Midbrain (tissue), 1 donor: ENCODE measurements at regions not wholly inside any gene's neighbourhood (a gene's known extent, or its start where the extent isn't known, plus 50 kb on each side); places are given as distances from the start of the nearest gene placed in this dataset.
"Not testable (repeated sequence)": the region's sequence is repeated elsewhere in the genome, so short reads cannot be mapped to it uniquely, and the experiment has no call there.

Experiments
- DNase-seq: peaks from one replicate; lab custom pipeline; 2025; lab: John Stamatoyannopoulos, UW

DNA sequence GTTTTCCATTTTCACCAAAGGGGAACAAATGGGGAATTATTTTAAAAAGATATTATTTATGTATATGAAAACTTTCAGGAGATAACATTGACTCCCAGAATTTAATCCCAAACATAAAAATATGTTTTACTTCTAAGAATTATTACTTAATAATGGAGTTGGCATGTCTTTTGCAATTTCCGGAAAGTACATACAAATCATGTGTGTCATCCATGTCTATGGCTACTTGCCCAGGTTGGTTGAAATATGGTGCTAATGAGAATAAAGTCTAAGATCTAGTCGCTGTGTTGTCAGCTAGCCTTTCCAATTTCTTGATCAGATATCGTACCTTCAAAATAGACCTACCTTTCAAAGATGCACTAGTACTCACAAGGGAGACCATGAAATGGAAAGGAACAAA, 1003.2 kb upstream of the PCDH20 start:
- DNase-seq: no peak

DNA sequence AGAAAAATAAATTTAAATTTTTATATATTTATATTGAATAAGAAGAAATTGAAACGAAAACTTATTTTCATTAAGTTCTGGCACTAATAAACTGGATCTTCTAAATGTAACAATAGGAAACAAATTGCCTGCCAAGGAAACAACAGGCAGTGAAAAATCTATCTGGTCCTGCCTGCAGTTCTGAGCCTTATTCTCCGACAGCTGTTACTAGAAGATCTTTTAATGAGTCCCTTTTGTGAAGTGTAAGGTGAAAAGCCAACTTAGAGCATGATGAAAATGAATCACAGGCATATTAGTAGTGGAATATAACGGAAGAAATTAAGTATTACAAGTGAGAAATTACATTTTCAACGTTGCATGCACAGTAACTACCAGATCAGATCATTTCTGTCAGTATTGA, 1002.7 kb upstream of the PCDH20 start:
- DNase-seq: no peak

DNA sequence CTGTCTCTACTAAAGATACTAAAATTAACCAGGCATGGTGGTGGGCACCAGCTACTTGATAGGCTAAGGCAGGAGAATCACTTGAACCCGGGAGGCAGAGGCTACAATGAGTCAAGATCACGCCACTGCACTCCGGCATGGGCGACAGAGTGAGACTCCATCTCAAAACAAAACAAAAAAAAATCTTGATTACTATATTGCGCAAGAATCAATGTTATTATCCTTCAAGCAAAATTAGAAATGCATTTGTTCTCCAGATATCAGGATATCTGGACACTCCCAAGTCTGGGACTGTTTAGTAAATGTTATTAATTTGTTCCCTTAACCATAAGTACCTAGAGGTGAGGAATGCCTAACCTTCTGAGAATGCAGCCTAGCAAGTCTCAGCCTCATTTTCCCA, 992.2 kb upstream of the PCDH20 start:
- no peak for DNase-seq

DNA sequence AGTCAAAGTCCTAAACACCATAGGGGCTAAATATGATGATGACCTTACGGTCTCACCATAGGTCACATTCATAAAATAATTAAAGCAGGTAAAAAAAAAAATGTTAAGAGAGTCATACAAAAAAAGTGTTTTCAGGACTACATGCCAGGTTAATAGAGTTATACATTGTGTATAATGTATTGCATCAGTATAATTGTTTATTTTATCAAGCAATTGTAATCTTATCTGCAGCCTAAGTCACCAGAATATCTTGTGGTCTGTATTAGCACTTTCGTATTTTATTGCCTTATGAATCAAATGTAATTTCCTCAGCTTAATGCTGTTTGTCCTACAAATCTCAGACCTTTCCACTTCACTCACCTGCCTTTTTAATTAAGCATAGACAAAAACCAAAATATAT, 972.9 kb upstream of the PCDH20 start:
- no peak for DNase-seq

DNA sequence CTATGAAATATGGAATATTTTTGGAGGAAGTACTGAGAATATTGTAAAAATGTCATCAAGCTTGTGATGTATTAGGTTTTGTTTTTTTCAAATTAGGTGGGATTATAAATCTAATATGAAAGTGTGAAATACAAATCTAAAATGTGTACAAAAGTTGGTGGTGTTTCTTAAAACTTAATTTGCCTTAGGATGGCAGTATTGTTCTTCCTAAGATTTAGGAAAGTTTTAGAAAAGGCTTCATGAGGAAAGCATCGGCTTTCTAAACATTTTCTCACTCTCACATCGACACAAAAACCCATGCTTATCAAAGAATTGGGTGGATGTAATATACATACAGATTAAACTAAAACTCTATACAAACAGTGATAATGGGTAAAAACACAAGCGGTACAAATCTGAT, 972.0 kb upstream of the PCDH20 start:
- peak; percentile 5 for DNase-seq

DNA sequence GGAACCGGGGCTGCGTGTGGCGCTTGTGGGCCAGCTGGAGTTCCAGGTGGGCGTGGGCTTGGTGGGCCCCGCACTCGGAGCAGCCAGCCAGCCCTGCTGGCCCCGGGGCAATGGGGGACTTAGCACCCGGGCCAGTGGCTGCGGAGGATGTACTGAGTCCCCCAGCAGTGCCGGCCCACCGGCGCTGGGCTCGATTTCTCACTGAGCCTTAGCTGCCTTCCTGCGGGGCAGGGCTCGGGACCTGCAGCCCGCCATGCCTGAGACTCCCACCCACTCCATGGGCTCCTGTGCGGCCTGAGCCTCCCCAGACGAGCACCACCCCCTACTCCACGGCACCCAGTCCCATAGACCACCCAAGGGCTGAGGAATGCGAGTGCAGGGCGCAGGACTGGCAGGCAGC, 963.6 kb upstream of the PCDH20 start:
- DNase-seq: not testable (repeated sequence)

DNA sequence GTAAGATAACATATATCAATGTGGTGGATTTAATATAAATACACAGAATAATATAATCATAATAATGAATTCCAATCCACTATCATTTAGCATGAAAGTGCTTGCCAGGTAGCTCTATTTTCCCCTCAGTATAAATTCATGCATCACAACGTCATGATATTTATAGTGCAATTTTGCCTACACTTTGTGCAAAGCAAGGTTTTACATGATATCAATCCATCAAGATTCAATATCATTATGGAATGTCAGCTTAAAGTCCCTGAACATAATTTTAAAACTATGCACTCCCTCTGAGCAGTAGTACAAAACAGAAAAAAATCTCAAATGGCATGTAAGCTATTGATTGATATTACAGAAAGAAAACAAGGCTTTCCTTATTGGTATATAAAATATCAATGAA, 962.2 kb upstream of the PCDH20 start:
- DNase-seq: no peak

DNA sequence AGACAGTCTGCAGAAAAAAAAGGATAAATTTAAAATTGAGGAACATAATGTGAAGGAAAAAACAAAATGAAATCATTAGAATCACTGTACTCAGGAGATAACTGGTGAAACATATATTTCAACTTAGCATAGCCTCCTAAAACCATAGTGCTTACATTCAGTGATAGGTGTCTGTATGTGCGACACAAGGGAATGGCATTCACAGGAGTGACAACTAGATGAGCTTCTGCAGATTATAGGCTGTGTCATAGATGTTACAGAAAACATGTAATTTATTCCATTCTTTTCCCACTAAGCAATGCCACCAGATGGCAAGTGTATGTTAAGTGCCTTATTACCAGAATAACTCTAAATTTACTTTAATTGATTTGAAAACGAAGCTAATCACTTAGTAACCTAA, 960.0 kb upstream of the PCDH20 start:
- no peak for DNase-seq

DNA sequence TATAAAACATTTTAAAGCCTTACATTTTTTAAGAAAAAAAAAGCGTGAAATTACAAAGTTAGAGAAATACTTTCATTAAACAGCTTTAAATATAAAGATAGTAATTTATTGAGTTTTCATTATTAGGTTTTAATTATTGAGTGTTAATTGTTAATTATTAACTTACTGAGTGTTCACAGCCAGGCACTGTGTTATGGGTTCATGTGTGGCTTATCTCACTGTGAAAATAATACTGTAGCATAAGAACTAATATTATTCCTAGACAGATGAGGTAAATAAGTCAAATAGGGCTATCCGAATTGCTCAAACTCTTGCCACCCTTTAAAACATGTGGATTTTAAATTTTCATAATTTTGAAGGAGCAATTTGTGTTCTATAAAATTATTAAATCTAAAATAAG, 956.1 kb upstream of the PCDH20 start:
- DNase-seq: no peak

DNA sequence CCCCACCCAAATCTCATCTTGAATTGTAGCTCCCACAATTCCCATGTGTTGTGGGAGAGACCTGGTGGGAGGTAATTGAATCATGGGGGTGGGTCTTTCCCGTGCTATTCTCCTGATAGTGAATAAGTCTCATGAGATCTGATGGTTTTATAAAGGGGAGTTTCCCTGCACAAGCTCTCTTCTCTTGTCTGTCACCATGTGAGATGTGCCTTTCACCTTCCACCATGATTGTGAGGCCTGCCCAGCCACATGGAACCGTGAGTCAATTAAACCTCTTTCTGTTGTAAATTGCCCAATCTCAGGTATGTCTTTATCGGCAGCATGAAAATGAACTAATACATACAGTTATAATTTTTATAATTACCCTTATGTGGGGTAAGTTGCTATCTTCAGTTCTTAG, 952.3 kb upstream of the PCDH20 start:
- not testable (repeated sequence) for DNase-seq

DNA sequence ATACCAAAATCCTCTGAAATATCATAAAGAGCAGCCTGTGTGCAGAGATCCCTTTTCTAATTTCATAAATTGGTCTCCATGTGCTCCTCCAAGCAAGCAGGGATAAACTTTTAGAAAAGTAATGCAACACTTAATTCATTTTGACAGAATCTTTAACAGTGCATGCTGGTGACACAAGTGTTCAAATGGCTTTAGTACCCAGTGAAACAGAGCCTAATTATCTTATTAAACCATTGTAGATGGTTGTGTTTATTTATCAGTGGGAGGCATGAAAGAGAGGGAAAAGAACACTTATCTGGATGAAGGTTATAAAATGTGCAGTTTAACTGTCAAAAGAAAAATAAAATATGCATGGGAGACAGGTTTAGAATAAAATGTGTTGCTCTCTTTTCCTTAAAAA, 945.0 kb upstream of the PCDH20 start:
- DNase-seq: no peak

DNA sequence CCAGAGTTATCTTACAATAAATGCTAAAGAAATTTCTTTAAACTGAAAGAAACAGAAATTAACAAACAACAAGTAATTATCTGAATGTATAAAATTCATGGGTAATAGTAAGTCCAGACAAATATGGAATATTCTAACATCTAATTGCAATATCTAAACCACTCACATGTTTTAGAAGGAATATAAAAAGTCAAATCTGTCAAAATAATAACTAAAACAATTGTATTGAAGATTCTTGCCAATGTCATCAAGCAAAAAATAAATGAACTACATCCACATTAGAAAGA, 942.9 kb upstream of the PCDH20 start:
- DNase-seq: no peak

DNA sequence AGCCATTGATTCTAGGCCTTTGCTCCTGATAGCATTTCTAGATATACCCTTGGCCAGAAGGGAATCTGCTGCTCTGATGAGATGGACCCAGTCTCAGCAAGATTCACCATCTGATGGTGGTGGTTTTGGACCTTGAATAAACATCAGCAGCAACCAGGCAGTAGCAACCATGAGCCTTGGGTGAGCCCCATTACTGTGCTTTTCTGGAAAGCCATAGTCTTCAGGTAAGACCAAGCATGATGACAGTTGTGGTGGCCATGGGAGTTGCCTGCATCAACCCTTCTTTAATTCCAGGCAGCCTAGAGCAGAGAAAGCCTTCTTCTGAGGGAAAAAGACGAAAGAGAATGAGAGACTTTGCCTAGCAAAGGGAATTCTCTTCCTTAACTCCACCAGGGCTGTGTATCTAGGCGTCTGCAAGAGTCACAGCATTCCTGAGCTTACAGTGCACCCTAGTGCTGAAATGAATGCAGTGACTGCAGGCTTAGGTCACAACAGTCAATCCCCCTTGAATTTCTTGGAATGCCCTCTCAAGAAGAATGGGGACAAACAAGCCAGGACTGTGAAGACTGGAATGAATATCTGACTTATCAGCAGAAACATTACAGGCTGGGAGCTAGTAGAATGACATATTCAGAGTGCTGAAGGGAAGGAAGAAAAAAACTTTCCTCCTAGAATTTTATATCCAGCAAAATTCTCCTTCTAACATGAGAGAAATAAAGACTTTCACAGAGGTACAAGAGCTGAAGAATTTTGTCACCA, 942.4 kb upstream of the PCDH20 start:
- DNase-seq: peak; percentile 5

DNA sequence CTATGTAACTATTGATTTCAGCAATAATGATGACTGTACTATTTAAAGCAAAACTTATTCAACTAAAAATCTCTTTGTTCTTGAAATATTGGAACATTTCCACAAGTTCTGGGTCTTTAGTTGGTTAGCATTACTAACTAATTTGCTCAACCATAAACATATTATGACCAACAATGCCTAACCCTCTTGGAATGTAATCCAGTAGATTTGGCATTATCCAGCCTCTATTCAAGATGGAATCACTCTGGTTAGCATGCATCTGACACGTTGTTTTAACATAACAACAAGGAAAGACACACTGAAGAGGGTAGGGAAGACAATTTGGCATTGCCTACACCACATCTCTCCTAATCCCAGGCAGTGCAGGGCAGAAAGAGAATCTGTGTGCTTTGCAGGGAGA, 941.3 kb upstream of the PCDH20 start:
- DNase-seq: no peak

DNA sequence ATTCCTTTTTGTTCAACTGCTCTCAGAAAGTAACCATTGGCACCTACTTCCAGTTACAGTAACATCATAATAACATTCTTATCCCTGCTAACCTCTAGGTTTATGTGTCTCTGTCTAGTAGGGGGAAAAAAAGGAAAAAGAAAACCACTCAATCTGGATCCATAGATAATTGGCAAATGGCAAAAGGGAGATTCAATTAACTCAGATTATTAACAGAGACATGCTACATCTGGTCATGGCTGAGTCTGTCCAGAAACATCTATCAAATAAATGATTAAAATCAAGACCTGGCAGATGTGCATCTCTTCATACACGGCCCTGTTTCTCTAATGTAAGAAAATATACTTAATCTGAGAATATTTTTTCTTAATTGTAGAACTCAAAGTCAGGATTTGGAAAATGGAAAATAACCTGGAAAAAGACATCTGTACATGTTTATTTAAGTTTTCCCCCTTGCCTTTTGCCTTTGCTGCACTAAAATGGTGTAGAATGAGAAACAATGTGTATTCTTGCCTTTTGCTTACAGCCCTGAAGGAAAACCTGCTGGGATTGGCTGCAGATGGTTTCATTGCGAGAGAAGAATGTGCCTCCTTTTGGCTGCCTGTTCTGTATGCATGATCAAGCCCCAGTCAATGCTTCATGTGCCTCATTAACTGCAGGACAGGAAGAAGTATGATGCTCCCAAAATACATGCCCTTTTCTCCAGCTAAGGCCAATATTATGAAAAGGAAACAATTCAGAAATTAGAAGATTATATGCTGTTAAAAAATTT, 921.6 kb upstream of the PCDH20 start:
- no peak for DNase-seq

DNA sequence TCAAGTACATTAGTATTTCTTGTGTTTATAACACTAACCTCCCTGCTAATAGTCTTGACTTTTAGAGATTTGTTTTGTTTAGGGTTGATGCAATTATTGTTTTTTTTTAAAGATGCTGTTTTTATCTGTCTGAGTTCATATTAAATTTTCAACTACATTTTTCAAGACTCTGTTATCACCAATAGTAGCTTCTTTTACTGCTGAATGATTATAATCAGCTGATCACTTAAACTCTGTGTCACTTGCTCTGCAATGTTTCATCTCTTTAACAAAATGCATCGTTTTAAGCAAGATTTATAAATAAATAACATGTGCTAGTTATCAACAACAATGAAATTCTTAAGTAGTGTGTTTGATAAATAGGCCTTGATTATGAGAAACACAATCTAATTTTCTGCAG, 920.9 kb upstream of the PCDH20 start:
- no peak for DNase-seq

DNA sequence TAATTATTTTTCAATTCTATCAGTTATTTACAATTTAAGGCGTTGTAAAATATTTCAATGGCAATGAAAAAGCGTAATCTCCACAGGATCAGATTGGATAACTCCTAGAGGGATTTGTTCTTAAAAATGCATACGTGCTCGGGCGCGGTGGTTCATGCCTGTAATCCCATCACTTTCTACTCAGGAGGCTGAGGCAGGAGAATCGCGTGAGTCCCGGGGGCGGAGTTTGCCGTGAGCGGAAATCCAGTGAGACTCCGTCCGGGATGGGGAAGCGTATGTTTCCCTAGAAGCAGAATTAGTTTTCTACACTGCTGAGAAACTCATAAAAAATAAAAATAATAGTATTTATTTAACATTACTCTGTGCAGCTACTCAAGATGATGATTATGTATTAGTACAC, 917.8 kb upstream of the PCDH20 start:
- no peak for DNase-seq

DNA sequence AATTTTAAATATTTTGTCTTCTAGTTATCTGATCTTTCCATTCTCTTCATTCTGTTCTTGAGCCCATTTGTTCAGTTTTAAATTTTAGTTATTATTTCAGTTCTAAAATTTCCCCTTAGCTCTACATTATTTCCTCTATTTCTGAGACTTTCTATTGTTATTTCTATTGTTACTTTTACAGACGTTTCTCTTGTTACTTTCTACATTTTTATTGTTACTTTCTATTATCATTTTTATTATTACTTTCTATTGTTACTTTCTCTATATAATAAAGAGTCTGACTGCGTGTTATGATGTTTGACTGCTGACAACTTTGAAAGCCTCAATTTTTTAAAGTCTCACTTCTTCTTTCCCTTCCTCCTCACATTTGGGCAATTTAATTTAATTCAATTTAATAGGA, 915.7 kb upstream of the PCDH20 start:
- DNase-seq: no peak

DNA sequence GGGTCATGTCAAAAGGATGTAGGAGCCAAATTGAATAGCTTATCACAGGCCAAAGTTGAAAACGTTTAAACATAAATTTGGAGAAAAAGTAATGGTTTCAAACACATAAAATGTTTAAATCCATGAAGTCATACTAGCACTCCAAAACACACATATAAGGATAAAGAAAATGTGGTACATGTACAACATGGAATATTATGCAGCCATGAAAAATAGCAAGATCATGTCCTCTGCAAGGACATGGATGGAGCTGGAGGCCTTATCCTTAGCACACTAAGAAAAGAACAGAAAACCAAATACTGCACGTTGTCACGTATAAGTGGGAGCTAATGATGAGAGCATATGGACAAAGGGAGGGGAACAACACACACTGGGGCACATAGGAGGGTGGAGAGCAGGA, 911.7 kb upstream of the PCDH20 start:
- DNase-seq: no peak

DNA sequence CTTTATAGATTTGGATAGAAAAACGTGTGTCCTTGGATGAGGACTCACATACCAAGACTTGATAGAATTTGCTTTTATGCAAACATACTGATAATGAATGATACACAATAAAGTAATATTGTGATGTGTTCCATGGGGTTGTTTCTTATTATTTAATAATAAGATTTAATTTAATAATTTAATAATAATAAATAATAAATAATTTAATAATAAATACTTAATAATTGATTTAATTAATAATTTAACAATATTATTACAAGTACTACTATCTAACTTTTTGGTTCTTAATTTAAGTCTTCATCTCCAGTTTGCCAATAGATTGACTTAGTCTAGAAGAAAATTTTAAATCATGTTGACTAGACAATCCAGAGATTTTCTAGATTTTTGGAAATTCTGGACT, 909.2 kb upstream of the PCDH20 start:
- DNase-seq: no peak

DNA sequence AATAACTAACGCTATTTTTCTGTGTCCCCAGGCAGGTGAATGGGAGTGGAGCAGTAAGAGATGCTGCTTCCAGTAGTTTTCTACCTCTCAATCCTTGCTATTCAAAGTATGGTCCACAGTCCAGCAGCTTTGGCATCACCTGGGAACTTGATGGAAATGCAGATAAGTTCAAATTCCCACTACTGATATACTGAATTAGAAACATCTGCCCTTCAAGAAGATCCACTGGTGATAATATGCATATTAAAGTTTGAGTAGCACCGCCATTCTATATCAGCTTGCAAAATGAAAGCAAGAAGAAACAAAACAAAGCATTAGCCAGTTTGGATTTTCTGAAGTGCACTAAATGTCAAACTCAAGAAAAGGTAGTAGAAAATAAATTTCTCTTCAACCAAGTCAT, 906.2 kb upstream of the PCDH20 start:
- no peak for DNase-seq

DNA sequence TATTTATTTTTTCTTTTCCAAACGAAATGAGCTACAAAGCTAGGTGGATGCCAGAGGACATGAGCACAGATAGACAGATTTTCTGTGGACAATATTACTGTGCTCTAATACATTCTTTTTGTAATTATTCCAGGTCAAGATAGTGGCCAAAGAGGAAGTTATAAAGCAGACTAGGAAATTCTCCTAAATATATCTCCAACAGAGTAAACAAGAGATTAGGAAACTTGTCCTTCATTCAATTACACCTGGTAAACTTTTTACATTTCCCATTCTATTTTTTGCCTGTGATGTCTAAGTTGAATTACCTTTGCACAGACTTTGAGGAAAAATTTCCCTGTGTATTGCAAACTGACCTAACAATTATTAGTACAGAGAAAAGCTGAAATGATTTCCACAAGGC, 905.5 kb upstream of the PCDH20 start:
- DNase-seq: no peak

DNA sequence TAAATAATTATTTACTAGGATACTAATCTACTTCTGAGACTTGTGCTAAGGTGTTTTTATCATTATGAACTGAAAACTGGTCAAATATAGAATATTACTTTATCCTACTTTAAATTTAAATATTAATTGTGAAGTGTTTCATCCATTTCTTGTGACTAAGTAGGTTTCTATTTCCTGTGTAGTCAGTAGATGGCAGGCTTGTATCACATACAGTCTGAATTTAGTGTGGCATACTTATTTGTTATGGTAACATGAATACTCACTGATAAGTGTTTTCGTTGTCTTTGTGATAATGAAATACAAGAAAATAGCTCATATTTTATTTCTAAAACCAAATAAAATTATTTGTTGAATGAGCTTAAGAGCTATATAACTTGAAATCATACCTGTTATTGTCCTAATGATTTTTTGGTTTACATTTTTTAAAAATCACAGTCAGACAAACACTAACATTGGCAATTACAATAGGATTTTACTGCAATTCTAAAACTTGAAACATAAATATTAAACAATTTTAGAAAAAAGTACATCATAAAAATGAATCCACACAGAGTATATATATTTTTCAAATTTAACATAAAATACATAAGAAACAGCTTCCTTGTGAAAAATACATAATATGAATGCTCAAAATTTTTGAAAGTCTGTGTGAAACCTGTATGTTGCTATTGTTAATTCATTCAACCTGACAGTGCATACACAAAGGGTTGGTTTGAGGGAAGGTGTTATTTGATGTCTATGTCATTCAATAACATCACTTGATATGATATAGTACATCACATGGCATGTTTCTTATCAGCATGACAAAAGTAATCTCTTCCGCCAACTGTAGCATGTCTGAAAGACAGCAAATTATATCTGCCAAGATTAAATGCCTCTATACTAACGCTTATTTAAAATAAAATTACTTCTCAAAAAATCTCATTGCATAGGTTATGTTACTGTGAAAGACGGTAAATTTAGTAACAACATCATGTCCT, 904.8 kb upstream of the PCDH20 start:
- DNase-seq: peak; percentile 66
